Muscle layer of colon (tissue), 2 donors: ENCODE measurements at regions not wholly inside any gene's neighbourhood (a gene's known extent, or its start where the extent isn't known, plus 50 kb on each side); places are given as distances from the start of the nearest gene placed in this dataset.

Experiments used
- H3K27ac ChIP-seq: one replicate; pipeline ENCODE4 v1.7.0; 2013; ENCODE audit warnings: low read depth, mild to moderate bottlenecking, low read length, moderate library complexity
- H3K27me3 ChIP-seq, 2 donors: one replicate each; pipeline ENCODE4 v1.7.0; 2013; ENCODE audit warnings: low read length in 2 of 2, mild to moderate bottlenecking in 2 of 2; ENCODE audit not compliant: insufficient read depth in 2 of 2, control insufficient read depth in 1 of 2
- H3K36me3 ChIP-seq: one replicate; pipeline ENCODE4 v1.7.0; 2013; ENCODE audit warnings: mild to moderate bottlenecking, low read length; ENCODE audit not compliant: insufficient read depth
- H3K4me1 ChIP-seq: one replicate; pipeline ENCODE4 v1.7.0; 2013; ENCODE audit warnings: mild to moderate bottlenecking, low read length; ENCODE audit not compliant: insufficient read depth
- H3K4me3 ChIP-seq, 2 donors: one replicate each; pipeline ENCODE4 v1.7.0; 2013; ENCODE audit warnings: low read length in 2 of 2, low read depth in 1 of 2, mild to moderate bottlenecking in 1 of 2, moderate library complexity in 1 of 2
- H3K9ac ChIP-seq: one replicate; pipeline ENCODE4 v1.7.0; 2013; ENCODE audit warnings: low read length
- H3K9me3 ChIP-seq: one replicate; pipeline ENCODE4 v1.7.0; 2013; ENCODE audit warnings: mild to moderate bottlenecking, low read length
- donor health status: abdominal sarcoma.
- donor health status: Adenocarcinoma of cecum.

GRCh38 chr7:84363741-84364140 is 169.2 kb upstream of the SEMA3A start:
- no peak overlapping the region for H3K9ac ChIP-seq
- H3K27ac ChIP-seq: no peak overlapping the region
- peaks cover 6% of the 10 kb centered on the region for H3K4me1 ChIP-seq
- no peaks in the 10 kb centered on the region for H3K27me3 ChIP-seq
- H3K4me3 ChIP-seq: no peak overlapping the region
- no peaks in the 10 kb centered on the region for H3K9me3 ChIP-seq
- H3K36me3 ChIP-seq: no peaks in the 10 kb centered on the region

GRCh38 chr7:84362828-84363227 is 168.2 kb upstream of the SEMA3A start:
- H3K4me1 ChIP-seq: peaks cover 6% of the 10 kb centered on the region
- no peaks in the 10 kb centered on the region for H3K36me3 ChIP-seq
- no peaks in the 10 kb centered on the region for H3K27me3 ChIP-seq
- no peak overlapping the region for H3K27ac ChIP-seq
- H3K9ac ChIP-seq: no peak overlapping the region
- no peaks in the 10 kb centered on the region for H3K9me3 ChIP-seq
- no peak overlapping the region for H3K4me3 ChIP-seq

GRCh38 chr7:84362360-84362759 is 167.8 kb upstream of the SEMA3A start:
- Histone ChIP-seq H3K27me3 (no peaks in the 10 kb centered on the region), H3K36me3 (no peaks in the 10 kb centered on the region), H3K4me1 (peaks cover 6% of the 10 kb centered on the region), H3K27ac (no peak overlapping the region), H3K9ac (no peak overlapping the region), H3K9me3 (no peaks in the 10 kb centered on the region), H3K4me3 (no peak overlapping the region)

GRCh38 chr7:84354866-84355265 is 160.3 kb upstream of the SEMA3A start:
- Histone ChIP-seq H3K9ac (no peak overlapping the region), H3K9me3 (no peaks in the 10 kb centered on the region), H3K4me1 (no peaks in the 10 kb centered on the region), H3K36me3 (no peaks in the 10 kb centered on the region), H3K27ac (no peak overlapping the region), H3K27me3 (no peaks in the 10 kb centered on the region), H3K4me3 (no peak overlapping the region)

GRCh38 chr7:84354030-84354429 is 159.4 kb upstream of the SEMA3A start:
- no peaks in the 10 kb centered on the region for H3K4me1 ChIP-seq
- H3K36me3 ChIP-seq: no peaks in the 10 kb centered on the region
- no peak overlapping the region for H3K27ac ChIP-seq
- H3K4me3 ChIP-seq: no peak overlapping the region
- no peak overlapping the region for H3K9ac ChIP-seq
- H3K9me3 ChIP-seq: no peaks in the 10 kb centered on the region
- H3K27me3 ChIP-seq: no peaks in the 10 kb centered on the region

- H3K4me1 ChIP-seq: no peaks in the 10 kb centered on the region
- H3K9me3 ChIP-seq: no peaks in the 10 kb centered on the region
- H3K36me3 ChIP-seq: no peaks in the 10 kb centered on the region
- no peak overlapping the region for H3K27ac ChIP-seq
- H3K4me3 ChIP-seq: no peak overlapping the region
- H3K9ac ChIP-seq: no peak overlapping the region
- no peaks in the 10 kb centered on the region for H3K27me3 ChIP-seq
Measured at GRCh38 chr7:84339306-84339705, 144.7 kb upstream of the SEMA3A start.

- H3K4me3 ChIP-seq: no peak overlapping the region
- H3K36me3 ChIP-seq: no peaks in the 10 kb centered on the region
- H3K9ac ChIP-seq: no peak overlapping the region
- no peaks in the 10 kb centered on the region for H3K27me3 ChIP-seq
- no peaks in the 10 kb centered on the region for H3K4me1 ChIP-seq
- no peak overlapping the region for H3K27ac ChIP-seq
- H3K9me3 ChIP-seq: no peaks in the 10 kb centered on the region
Measured at GRCh38 chr7:84337429-84337828, 142.8 kb upstream of the SEMA3A start.

- no peaks in the 10 kb centered on the region for H3K9me3 ChIP-seq
- H3K36me3 ChIP-seq: no peaks in the 10 kb centered on the region
- no peak overlapping the region for H3K27ac ChIP-seq
- H3K4me1 ChIP-seq: peaks cover 2% of the 10 kb centered on the region
- no peak overlapping the region for H3K4me3 ChIP-seq
- H3K9ac ChIP-seq: no peak overlapping the region
- no peaks in the 10 kb centered on the region for H3K27me3 ChIP-seq
Measured at GRCh38 chr7:84336766-84337165, 142.2 kb upstream of the SEMA3A start.

GRCh38 chr7:84336303-84336702 is 141.7 kb upstream of the SEMA3A start:
- Histone ChIP-seq H3K4me3 (no peak overlapping the region), H3K4me1 (peaks cover 6% of the 10 kb centered on the region)

GRCh38 chr7:84331616-84332015 is 137.0 kb upstream of the SEMA3A start:
- Histone ChIP-seq H3K27me3 (no peaks in the 10 kb centered on the region), H3K4me1 (peaks cover 6% of the 10 kb centered on the region), H3K36me3 (no peaks in the 10 kb centered on the region), H3K9ac (no peak overlapping the region), H3K4me3 (no peak overlapping the region), H3K9me3 (no peaks in the 10 kb centered on the region), H3K27ac (no peak overlapping the region)

More at GRCh38 chr7:84336303-84336702, 141.7 kb upstream of the SEMA3A start:
- no peak overlapping the region for H3K9ac ChIP-seq
- no peaks in the 10 kb centered on the region for H3K9me3 ChIP-seq
- H3K27me3 ChIP-seq: no peaks in the 10 kb centered on the region
- H3K36me3 ChIP-seq: no peaks in the 10 kb centered on the region
- no peak overlapping the region for H3K27ac ChIP-seq

GRCh38 chr7:84328571-84328970 is 134.0 kb upstream of the SEMA3A start:
- no peak overlapping the region for H3K9ac ChIP-seq
- no peaks in the 10 kb centered on the region for H3K27me3 ChIP-seq
- no peak overlapping the region for H3K27ac ChIP-seq
- peaks cover 6% of the 10 kb centered on the region for H3K4me1 ChIP-seq
- H3K9me3 ChIP-seq: no peaks in the 10 kb centered on the region
- no peak overlapping the region for H3K4me3 ChIP-seq
- H3K36me3 ChIP-seq: no peaks in the 10 kb centered on the region

- H3K27ac ChIP-seq: no peak overlapping the region
- H3K4me3 ChIP-seq: no peak overlapping the region
- H3K36me3 ChIP-seq: no peaks in the 10 kb centered on the region
- H3K9me3 ChIP-seq: no peaks in the 10 kb centered on the region
- H3K9ac ChIP-seq: no peak overlapping the region
- no peaks in the 10 kb centered on the region for H3K27me3 ChIP-seq
- H3K4me1 ChIP-seq: no peaks in the 10 kb centered on the region
Measured at GRCh38 chr7:84324136-84324630, 129.6 kb upstream of the SEMA3A start.
